DMS114 treated with DMSO at 0.1 percent for 48 hours (cell line): ENCODE measurements at regions not wholly inside any gene's neighbourhood (a gene's known extent, or its start where the extent isn't known, plus 50 kb on each side); places are given as distances from the start of the nearest gene placed in this dataset.

Source experiments
- DNase-seq: peaks from one replicate; lab custom pipeline; 2025; ENCODE audit not compliant: unreplicated experiment; lab: John Stamatoyannopoulos, UW

DNA sequence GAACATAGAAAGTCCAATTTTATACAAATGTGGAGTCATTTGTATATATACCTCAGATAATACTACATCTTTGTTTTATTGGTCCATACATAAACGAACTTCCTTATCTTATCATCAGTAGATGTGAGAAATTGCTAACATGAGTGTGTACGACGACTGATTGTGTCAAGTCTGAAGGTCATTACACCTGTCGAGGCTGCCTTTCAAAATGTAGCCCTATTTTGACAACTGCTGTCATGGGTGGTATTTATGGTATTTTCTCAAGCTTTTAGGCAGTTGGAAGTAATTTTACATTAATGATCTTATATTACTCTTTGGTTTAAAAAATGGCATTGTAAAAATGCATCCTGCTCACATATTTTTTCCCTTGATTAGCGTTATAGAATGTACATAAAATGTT, 183.7 kb upstream of the DNAJC19 start:
- no peak for DNase-seq

DNA sequence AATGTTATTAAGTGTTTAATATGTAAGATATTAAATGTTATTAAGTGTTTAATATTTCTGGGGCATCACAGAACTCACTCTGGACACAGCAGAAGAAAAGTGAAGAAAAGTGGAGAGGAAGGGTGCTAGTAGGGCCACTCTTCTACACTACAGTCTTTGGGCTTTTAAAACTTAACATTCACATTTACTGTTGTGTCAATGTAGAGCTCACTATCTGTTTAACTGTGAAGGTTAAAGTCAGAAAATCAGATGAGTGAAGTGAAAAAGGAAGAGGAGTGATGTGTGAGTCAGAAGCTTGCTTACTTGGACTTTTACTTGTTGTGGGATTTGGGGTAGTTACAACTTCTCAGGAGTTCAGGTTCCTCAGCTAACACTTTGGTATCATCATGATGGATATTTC, 145.3 kb upstream of the DNAJC19 start:
- DNase-seq: no peak

DNA sequence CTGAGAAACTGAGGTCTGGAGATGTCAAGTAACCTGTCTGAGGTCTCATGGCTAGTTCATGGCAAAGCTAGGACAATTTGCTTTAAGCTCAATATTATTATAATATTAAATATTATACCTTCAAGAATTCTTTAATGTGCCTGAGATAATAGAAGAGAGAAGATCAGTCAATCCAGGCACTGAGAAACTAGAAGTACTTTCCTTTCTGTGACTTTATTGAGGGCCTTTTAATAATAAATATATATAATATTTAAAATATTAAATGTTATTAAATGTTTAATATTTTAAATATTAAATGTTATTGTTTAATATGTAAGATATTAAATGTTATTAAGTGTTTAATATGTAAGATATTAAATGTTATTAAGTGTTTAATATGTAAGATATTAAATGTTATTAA, 144.3 kb upstream of the DNAJC19 start:
- DNase-seq: no peak

DNA sequence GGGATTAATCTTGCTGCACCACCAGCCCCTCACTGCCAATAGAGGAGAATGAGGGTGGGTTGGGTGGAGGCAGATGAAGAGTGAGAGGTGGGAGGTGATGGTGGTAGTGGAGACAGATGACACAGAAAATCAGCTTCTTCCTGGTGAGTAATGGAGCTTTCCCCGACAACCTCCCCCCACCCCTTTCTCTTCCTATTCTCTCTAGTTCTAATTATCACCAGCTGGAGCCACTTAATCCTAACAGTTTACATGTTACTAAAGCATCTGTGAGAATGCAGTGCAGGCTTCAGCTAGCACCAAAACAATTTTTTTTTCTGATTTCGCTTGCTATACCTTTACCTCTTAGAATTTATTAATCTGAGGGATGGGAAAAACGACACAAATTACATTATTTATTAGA, 116.1 kb upstream of the DNAJC19 start:
- DNase-seq: no peak

DNA sequence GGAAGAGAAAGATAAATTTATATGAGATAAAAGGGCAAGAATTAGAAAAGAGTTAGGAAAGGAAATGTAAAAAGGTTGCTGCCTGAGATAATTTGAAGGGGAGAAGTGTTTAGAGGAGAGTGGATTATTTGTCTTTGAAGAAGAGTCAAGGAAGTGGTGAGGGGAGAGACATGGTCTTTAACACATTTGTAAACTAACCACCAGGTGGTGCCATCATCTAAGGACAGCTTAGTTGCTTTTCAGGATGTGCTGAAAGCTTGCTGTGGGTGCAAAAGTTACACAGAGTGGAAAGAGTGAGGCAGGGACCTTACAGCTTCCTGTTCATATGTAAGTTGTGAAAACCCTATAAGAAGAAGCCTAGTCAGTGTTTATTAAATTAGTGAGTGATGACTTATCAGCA, 114.1 kb upstream of the DNAJC19 start:
- no peak for DNase-seq

DNA sequence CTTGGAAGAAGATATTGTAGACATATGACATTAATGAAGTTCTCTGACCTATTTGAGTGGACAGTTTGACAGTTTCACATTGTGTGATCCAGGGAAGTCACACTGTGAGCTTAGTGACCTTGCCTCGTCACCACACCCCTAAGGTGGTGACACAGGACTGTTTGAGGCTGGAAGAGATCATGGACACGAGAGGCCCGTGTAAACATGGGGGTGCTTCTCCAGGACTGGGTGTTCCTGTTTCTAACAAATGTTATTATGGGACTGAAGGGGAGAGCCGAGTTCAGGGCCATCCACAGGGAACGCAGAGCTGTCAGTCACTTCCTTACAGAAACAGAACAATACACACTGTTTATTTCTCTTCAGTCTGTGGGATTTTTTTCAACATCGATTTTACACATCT, 96.5 kb upstream of the DNAJC19 start:
- DNase-seq: no peak

DNA sequence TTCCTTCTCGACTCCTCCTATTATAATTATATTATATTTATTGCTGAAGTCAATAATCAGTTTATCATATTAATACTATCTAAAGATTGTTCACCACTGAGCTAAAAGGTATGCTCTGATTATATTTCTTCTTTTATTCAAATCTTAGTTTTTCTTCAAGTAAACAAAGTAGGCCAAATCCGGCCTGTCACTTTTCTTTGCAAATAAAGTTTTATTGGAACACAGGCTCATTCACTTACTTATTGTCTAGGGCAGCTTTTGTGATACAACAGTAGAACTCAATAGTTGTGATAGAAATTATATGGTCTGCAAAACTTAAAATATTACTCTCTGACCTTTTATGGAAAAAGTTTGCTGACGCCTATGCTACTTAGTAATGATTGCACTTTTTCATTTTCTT, 92.4 kb upstream of the DNAJC19 start:
- DNase-seq: no peak

DNA sequence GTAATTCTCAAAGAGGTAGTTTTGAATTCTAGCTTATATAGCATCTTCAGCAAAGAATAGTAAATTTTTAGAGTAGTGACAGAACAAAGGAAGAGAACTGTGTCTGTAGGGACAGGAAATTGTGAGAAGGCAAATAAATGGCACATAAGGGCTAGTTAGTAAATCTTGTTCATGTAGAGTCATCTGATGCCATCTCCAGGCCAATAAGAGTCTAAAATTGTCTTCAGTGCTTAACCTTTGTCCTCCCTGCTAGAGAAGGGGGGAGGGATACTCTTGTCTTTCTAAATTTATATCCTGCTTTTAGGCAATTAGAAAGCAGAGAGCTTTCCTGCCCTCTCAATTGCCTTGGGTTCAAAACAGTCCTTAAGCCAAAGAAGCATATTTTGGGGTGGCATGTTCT, 87.0 kb upstream of the DNAJC19 start:
- DNase-seq: no peak

DNA sequence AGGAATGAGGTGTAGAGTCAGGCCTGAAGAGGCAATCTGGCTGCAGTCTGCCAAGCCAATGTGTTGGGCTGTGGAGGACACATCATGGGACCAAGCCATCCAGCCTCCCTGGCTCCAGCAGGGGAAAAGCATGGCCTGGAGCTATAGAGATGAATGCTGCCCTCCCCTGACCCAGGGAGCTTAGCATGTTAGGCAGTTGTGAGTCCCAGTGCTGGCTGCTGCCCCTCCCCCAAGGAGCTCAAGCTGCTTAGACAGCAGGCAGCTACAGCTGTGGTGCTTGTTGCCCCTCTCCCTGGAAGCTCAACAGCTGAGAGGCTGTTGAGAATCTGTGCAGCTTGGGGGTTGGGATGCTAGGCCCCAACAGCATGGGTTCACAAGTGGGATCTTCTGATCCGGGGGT, 85.6 kb upstream of the DNAJC19 start:
- DNase-seq: no peak

DNA sequence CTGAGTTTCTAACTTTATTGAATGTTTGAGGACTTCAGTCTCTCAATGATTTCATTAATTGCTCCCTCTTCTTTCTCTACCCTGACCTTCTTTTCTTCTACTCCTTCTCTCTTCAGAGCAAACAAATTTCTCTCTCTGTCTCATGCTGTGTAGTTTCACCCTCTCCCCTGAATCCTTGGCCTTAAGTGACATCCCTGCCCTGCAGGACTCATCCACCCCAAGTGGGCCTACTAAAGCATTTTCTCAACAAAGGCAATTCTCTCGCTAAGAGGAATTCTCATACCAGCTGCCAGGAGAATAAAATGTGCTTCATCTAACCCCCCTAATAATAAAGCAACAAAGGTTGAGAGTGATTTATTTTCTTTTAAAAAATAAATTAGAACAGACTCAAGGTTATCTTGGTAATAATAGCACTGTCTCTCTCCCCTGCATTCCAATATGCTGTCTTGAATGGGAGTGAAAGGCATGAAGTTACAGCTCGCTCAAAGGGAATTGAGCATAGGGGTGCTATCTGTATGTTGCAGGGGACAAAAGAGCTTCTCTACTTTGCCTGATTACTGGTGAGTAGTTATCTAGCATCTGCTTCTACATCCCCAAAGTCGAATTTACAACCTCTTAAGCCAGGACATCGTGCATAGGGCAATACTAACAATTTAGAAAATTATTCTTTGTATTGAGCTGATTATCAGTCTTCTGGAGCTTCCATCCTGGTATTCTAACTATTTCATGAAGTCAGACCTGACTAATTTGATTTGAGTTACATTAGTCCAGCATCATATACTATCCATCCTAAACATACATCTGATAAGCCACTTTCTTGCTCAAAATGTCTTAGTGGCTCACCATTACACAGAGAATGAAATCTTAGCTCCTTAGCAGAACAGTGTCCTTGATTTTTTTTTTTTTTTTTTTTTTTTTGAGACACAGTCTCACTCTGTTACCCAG, 76.9 kb upstream of the DNAJC19 start:
- DNase-seq: no peak

DNA sequence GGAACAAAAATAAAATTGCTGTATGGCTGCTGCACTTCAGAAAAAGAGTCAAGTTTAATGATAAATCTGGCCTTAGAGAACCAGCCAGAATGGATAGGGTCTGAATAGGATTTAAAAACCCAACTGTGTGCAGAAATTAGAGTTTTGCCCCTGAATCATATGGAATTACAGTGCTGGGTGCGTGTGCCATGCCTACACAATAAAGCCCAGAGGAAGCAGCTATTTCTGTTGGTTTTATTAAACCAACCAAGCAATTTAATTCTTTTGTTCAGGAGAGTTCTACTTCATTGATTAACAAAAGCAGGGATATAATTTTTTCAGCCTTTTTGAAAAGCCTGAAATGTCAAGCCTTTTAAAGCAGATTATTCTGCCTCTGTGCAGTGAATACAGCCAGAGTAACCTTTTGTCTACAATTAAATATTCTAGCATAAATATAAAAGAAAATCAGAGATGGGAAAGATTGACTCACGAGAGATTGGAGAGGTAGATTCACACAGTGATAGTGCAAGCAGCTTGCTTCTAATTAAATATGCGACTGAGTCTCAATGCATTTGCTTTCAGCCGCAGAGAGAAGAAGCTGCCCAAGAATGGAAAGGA, 66.7 kb upstream of the DNAJC19 start:
- no peak for DNase-seq

DNA sequence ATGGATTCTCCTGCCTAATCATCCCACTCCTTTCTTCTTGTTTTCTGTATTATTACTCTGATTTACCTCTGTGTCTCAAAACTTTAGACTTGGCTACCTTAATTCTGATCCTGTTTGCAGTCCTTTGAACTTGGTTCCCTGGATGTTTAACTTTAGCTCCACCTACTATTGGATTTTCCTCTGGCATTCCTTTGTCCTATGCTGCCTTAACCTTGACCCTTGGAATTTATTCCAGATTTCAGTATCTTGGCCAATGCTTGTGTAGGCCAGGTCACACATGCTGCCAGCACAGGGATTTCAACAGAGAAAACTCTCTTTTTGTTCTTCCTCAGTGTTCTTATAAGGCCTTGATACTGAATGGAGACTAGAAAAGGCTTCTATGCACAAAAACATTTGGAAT, 65.0 kb upstream of the DNAJC19 start:
- no peak for DNase-seq

DNA sequence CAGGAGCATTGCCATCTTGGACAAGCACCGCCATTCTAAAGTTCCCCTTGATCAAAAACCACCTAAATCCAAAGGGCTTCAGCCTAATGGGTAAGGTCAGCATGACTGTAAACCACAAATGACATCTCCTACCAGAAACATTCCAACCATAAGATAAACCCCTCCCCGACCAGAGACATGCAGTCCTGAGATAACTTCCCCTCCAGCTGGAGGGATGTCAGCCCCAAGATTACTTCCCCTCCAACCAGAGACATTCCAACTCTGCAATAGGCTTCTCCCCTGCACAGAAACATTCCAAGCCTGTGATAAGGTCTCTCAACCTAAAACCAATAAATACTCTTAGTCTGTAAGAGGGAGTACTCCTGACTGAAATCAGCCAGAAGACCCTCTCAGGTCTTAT, 62.7 kb upstream of the DNAJC19 start:
- no peak for DNase-seq

DNA sequence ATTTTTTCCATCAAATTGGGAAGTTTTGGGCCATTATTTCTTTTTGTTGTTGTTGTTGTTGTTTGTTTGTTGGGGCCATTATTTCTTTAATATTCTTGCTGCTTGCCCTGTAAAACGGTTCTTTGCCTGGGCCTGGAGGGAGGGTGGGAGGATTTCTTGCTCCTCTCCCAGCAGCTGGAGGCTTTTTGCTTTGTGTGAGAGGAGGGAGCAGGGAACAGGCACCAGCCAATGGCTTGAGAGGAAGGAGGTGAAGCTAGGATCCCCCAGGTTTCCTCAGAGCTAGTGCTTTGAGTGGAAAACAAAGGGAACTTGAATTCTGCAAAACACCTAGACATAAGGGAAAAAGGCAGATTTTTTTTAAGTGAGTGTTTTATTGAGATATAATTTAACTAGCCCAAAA, 61.2 kb upstream of the DNAJC19 start:
- no peak for DNase-seq

DNA sequence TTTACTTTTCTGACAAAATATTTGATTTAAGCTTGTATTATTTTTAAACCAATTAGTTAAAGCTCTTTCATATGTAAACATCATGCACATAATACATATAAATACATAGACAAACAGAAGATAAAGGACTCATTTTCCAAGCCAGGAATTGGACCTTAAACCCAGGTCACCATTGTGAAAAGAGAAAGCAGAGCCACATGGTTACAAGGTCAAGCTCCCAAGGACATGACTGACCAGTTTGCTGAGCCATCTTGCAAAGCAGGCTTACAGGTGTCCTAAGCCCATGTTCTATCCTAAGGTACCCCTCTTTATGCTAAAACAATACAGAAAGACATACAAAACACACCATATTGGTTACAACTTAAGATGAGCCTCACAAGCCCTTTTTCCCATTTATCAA, 50.5 kb upstream of the DNAJC19 start:
- no peak for DNase-seq
